Astrocyte (in vitro differentiated cells and primary cell): ENCODE measurements at regions not wholly inside any gene's neighbourhood (a gene's known extent, or its start where the extent isn't known, plus 50 kb on each side); places are given as distances from the start of the nearest gene placed in this dataset.

ENCODE experiments used
- EZH2 ChIP-seq: IDR thresholded peaks from 2 replicates; pipeline ENCODE4 v1.6.1; 2012; ENCODE audit warnings: mild to moderate bottlenecking, low read length, inconsistent platforms; ENCODE audit not compliant: insufficient read depth
- TF ChIP-seq, protein P1 (sequence below): IDR thresholded peaks from 2 replicates; pipeline ENCODE4 v1.5.1; 2011; ENCODE audit warnings: low read depth, mild to moderate bottlenecking, inconsistent platforms, low read length, moderate library complexity; ENCODE audit not compliant: insufficient read depth

- no peak for TF ChIP-seq EZH2
- TF ChIP-seq, protein P1, sequence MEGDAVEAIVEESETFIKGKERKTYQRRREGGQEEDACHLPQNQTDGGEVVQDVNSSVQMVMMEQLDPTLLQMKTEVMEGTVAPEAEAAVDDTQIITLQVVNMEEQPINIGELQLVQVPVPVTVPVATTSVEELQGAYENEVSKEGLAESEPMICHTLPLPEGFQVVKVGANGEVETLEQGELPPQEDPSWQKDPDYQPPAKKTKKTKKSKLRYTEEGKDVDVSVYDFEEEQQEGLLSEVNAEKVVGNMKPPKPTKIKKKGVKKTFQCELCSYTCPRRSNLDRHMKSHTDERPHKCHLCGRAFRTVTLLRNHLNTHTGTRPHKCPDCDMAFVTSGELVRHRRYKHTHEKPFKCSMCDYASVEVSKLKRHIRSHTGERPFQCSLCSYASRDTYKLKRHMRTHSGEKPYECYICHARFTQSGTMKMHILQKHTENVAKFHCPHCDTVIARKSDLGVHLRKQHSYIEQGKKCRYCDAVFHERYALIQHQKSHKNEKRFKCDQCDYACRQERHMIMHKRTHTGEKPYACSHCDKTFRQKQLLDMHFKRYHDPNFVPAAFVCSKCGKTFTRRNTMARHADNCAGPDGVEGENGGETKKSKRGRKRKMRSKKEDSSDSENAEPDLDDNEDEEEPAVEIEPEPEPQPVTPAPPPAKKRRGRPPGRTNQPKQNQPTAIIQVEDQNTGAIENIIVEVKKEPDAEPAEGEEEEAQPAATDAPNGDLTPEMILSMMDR = no peak
Observed at GRCh38 chr18:22609642-22610041, 191.9 kb upstream of the CTAGE1 start.
